Type B pancreatic cell (in vitro differentiated cells): ENCODE measurements at regions not wholly inside any gene's neighbourhood (a gene's known extent, or its start where the extent isn't known, plus 50 kb on each side); places are given as distances from the start of the nearest gene placed in this dataset.

Experiments used
- DNase-seq: peaks from one replicate; pipeline ENCODE4 v3.0.0; 2021; ENCODE audit warnings: mixed read lengths; ENCODE audit not compliant: unreplicated experiment; ENCODE audit errors: extremely low spot score
- H3K27ac Mint-ChIP-seq: 2 replicates; pipeline ENCODE4 v1.8.0; 2021; ENCODE audit warnings: mild to moderate bottlenecking, mixed read lengths
- H3K27me3 Mint-ChIP-seq: 2 replicates; pipeline ENCODE4 v1.8.0; 2021; ENCODE audit warnings: mixed read lengths
- H3K36me3 Mint-ChIP-seq: 2 replicates; pipeline ENCODE4 v1.8.0; 2021; ENCODE audit warnings: mixed read lengths
- H3K4me1 Mint-ChIP-seq: one replicate; pipeline ENCODE4 v1.8.0; 2021; ENCODE audit warnings: mixed read lengths; ENCODE audit not compliant: unreplicated experiment
- H3K4me3 Mint-ChIP-seq: 2 replicates; pipeline ENCODE4 v1.8.0; 2021; ENCODE audit warnings: mild to moderate bottlenecking, mixed read lengths
- H3K9me3 Mint-ChIP-seq: 2 replicates; pipeline ENCODE4 v1.8.0; 2021; ENCODE audit warnings: mixed read lengths
- TF ChIP-seq, protein P1 (sequence below): fragments of 200-600 bp; sonication (generic); conservative IDR thresholded peaks from 2 replicates; pipeline ENCODE4 v1.5.0; 2021; ENCODE audit warnings: antibody characterized with exemption, mild to moderate bottlenecking

DNA sequence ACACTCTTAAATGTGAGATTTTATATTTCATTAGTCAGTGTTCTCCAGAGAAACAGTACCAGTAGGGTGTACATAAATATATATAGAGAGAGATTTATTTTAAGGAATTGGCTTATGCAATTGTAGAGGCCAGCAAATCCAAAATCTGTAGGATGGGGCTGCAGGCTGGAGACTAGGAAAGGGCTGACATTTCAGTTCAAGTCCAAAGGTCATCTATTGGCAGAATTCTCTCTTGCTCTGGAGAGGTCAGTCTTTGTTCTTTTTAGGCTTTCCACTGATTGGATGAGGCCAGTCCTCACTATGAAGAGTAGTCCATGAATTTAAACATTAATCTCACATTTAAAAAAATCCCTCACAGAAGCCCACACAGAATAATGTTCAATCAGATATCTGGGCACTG lies 170.8 kb upstream of the NCKAP5 start:
- Mint-ChIP-seq H3K4me3 (no peak overlapping the region), H3K27ac (no peak overlapping the region), H3K9me3 (peaks cover 7% of the 10 kb centered on the region), H3K27me3 (peaks cover 10% of the 10 kb centered on the region), H3K36me3 (no peaks in the 10 kb centered on the region), H3K4me1 (peaks cover 5% of the 10 kb centered on the region)
- DNase-seq = no peak
- TF ChIP-seq, protein P1, sequence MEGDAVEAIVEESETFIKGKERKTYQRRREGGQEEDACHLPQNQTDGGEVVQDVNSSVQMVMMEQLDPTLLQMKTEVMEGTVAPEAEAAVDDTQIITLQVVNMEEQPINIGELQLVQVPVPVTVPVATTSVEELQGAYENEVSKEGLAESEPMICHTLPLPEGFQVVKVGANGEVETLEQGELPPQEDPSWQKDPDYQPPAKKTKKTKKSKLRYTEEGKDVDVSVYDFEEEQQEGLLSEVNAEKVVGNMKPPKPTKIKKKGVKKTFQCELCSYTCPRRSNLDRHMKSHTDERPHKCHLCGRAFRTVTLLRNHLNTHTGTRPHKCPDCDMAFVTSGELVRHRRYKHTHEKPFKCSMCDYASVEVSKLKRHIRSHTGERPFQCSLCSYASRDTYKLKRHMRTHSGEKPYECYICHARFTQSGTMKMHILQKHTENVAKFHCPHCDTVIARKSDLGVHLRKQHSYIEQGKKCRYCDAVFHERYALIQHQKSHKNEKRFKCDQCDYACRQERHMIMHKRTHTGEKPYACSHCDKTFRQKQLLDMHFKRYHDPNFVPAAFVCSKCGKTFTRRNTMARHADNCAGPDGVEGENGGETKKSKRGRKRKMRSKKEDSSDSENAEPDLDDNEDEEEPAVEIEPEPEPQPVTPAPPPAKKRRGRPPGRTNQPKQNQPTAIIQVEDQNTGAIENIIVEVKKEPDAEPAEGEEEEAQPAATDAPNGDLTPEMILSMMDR = no peak

DNA sequence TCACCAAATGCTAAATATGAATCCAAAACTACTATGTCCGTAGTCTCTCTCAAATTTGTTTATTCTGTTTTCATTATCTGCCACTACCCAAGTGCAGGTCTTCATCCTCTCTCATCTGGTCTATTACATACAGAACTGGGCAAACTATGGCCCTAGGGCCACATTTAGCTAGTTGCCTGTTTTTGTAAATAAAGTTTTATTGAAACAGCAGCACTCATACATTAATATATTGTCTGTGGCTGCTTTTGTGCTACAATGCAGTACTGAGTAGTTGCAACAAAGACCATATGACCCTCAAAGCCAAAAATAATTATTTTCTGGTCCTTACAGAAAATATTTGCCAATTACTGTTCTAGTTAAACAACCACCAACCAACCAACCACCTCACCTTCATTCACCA lies 172.2 kb upstream of the NCKAP5 start:
- no peak for DNase-seq
- peaks cover 5% of the 10 kb centered on the region for H3K4me1 Mint-ChIP-seq
- no peak overlapping the region for H3K4me3 Mint-ChIP-seq
- no peak overlapping the region for H3K27ac Mint-ChIP-seq
- H3K9me3 Mint-ChIP-seq = peaks cover 7% of the 10 kb centered on the region
- no peaks in the 10 kb centered on the region for H3K36me3 Mint-ChIP-seq
- peaks cover 10% of the 10 kb centered on the region for H3K27me3 Mint-ChIP-seq
- TF ChIP-seq, protein P1 = no peak

DNA sequence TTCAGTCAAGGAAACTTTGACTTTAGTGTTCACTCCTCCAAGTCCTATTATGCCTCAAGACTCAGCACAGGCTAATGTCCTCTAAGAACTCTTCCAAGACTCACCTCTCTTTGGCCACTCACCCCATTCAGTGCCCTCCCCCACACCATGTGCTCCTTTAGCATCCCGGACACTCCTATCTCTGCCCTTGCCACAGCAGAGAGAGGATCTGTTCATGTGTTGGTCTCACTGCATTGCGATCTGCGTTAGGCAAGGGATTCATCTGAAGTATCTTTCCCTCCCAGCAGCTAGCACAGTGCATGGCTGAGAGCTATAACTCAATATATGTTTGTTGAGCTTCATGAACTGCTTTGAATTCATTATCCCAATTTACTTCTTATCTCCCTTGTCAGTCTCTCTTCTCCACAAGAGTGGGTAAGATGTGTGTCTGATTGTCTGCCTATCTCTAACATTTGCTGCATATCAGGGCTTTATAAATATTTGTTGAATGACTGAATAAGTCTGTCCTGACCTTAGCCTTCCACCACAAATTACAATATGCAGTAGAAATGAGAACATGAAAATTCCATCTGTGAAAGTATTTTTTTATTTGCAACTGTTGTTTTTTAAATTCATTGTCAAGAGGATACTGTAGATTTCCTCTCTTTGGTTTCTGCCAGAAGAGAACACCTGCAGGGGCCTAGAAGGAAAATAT lies 179.9 kb upstream of the NCKAP5 start:
- Mint-ChIP-seq H3K9me3 (no peaks in the 10 kb centered on the region), H3K4me3 (no peak overlapping the region), H3K4me1 (no peaks in the 10 kb centered on the region), H3K27me3 (peaks cover 11% of the 10 kb centered on the region), H3K27ac (no peak overlapping the region), H3K36me3 (no peaks in the 10 kb centered on the region)
- DNase-seq = no peak
- TF ChIP-seq, protein P1 = no peak

DNA sequence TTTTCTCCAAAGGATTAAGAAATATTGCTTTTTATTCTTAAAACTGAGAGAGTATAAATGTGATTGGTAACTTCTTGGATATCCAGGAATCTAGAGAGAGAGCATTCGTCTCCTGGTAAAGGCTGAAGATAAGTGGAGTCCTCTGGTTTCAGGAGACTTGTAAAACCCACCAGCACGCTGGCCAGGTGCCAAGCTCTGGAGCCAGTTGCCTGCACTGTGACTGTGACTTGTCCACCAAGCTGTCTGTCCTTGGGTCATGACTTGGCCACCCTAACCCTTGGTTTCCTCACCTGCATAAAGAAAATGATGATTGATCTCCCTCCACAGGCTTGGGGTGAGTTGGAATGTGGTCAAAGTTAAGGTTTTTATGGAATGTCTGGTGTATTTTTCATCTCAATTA lies 185.4 kb upstream of the NCKAP5 start:
- H3K27ac Mint-ChIP-seq = no peak overlapping the region
- no peak overlapping the region for H3K4me3 Mint-ChIP-seq
- peaks cover 10% of the 10 kb centered on the region for H3K27me3 Mint-ChIP-seq
- TF ChIP-seq, protein P1 = no peak
- H3K36me3 Mint-ChIP-seq = no peaks in the 10 kb centered on the region
- no peaks in the 10 kb centered on the region for H3K4me1 Mint-ChIP-seq
- no peaks in the 10 kb centered on the region for H3K9me3 Mint-ChIP-seq
- DNase-seq = no peak

DNA sequence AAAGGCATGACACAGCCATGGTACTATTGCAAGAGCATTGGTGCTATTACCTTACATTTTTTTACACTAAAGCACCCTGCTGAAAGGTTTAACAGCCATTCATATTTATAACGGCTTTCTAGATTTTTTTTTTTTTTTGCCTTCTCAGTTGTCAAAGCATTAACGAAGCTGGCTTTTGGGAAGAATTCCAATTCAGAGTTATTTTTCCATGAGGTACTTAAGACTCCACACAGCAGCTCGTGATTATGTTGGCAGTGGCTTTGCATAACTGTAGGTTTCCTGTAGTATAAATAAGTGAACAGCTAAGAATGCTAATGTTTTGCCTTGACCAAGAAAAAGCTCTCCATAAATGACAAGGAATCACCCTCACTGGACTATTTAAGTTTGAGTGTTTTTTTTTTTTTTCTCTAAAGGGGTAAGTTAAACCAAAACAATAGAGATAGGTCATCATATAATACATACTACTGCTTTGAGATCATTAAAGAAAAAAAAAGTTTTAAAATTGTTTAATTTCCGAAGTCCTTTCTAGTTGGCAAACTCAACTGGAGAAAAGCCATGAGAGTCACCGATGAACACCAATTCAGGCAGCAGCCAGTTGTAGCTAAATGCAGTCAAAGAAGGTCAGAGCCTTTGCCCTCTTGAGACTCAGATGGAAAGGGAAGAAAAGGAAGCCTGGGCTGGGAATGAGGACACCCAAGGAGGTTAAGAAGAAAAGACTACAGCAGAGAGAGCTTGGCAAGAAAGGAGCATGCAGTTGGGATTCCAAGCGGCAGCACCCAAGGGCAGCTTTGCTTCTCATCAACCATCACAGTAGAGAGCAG lies 187.4 kb upstream of the NCKAP5 start:
- no peak for DNase-seq
- no peak overlapping the region for H3K4me3 Mint-ChIP-seq

More for the DNA sequence above, 187.4 kb upstream of the NCKAP5 start:
- Mint-ChIP-seq H3K36me3 (no peaks in the 10 kb centered on the region), H3K9me3 (peaks cover 4% of the 10 kb centered on the region), H3K4me1 (peaks cover 5% of the 10 kb centered on the region), H3K27ac (no peak overlapping the region), H3K27me3 (peaks cover 4% of the 10 kb centered on the region)
- TF ChIP-seq, protein P1 = no peak
